SK-N-SH treated with all-trans-retinoic acid at 6 μM for 48 hours (cell line): ENCODE measurements at regions not wholly inside any gene's neighbourhood (a gene's known extent, or its start where the extent isn't known, plus 50 kb on each side); places are given as distances from the start of the nearest gene placed in this dataset.

Experiments
- BACH2 ChIP-seq: fragments of 250-450 bp; sonication (Bioruptor Pico); IDR thresholded peaks from 2 replicates; pipeline ENCODE4 v1.9.0; 2021; ENCODE audit warnings: mild to moderate bottlenecking, borderline replicate concordance
- SNAI2 ChIP-seq: fragments of 250-450 bp; sonication (Bioruptor Pico); IDR thresholded peaks from 2 replicates; pipeline ENCODE4 v1.5.0; 2020; ENCODE audit warnings: mild to moderate bottlenecking, moderate library complexity

- TF ChIP-seq SNAI2 (CRISPR knock-in tag) (no peak), BACH2 (CRISPR knock-in tag) (no peak)
Measured at GRCh38 chr4:121221608-121222007, 57.5 kb upstream of the TNIP3 start.
